Gastrocnemius medialis (tissue), 4 donors: ENCODE measurements at regions not wholly inside any gene's neighbourhood (a gene's known extent, or its start where the extent isn't known, plus 50 kb on each side); places are given as distances from the start of the nearest gene placed in this dataset.

Experiments used
- ATAC-seq, 2 donors: fragments of 150-250 bp; one replicate each; pipeline ENCODE4 v1.9.1; 2016
- DNase-seq, 2 donors: peaks; one replicate each; pipeline ENCODE4 v3.0.0-alpha.2; 2019
- H3K27ac ChIP-seq, 4 donors: fragments of 200-600 bp; sonication (generic); 1 replicate in 1 of 4; 2 replicates in 3 of 4; pipeline ENCODE4 v1.5.1; 2016 to 2018; ENCODE audit warnings: mild to moderate bottlenecking in 2 of 4, moderate library complexity in 1 of 4
- H3K27me3 ChIP-seq, 3 donors: fragments of 200-600 bp; sonication (generic) in 2 of 3; 1 replicate in 1 of 3; 2 replicates in 2 of 3; pipeline versions ENCODE4 v1.5.1 to v1.6.0; 2016 to 2019; ENCODE audit warnings: mild to moderate bottlenecking in 1 of 3, moderate library complexity in 1 of 3
- H3K36me3 ChIP-seq, 2 donors: fragments of 200-600 bp; sonication (generic) in 1 of 2; one replicate each; pipeline ENCODE4 v1.5.1; 2017 to 2018
- H3K4me1 ChIP-seq, 2 donors: fragments of 200-600 bp; sonication (generic) in 1 of 2; one replicate each; pipeline ENCODE4 v1.5.1; 2016 to 2017; ENCODE audit warnings: mild to moderate bottlenecking in 2 of 2
- H3K4me3 ChIP-seq, 4 donors: fragments of 200-600 bp; sonication (generic) in 3 of 4; 1 replicate in 1 of 4; 2 replicates in 3 of 4; pipeline ENCODE4 v1.5.1; 2016 to 2019; ENCODE audit warnings: mild to moderate bottlenecking in 2 of 4
- H3K9me3 ChIP-seq, 3 donors: fragments of 200-600 bp; sonication (generic) in 2 of 3; 1 replicate in 1 of 3; 2 replicates in 2 of 3; pipeline ENCODE4 v1.5.1; 2016 to 2019
- POLR2A ChIP-seq, 2 donors: fragments of 450-650 bp; IDR thresholded peaks; one replicate each; pipeline ENCODE4 v1.6.1; 2017; ENCODE audit warnings: antibody characterized with exemption in 2 of 2, mild to moderate bottlenecking in 2 of 2, moderate library complexity in 2 of 2
- in situ Hi-C, 4 donors: fragments of 200-750 bp; cut with MboI; loops; one replicate each; pipeline versions ENCODE4 v1.15.0 to v1.8.0; 2017; ENCODE audit warnings: low sequenced_read_pairs in 4 of 4
- intact Hi-C: fragments of 100-400 bp; cut with DNase I; formaldehyde crosslinking; loops from one replicate; pipeline ENCODE4 v1.15.1; 2023; ENCODE audit warnings: low total_unique reads
- TF ChIP-seq, protein P1 (sequence below), 5 experiments: fragments of 450-650 bp in 3 of 5; fragments of 200-600 bp in 2 of 5; sonication (generic) in 2 of 5; IDR thresholded peaks in 4 of 5; conservative IDR thresholded peaks in 1 of 5; 1 replicate in 4 of 5; 2 replicates in 1 of 5; pipeline ENCODE4 v1.5.1; 2016 to 2019; ENCODE audit warnings: antibody characterized with exemption in 5 of 5, mild to moderate bottlenecking in 3 of 5, moderate library complexity in 3 of 5

DNA sequence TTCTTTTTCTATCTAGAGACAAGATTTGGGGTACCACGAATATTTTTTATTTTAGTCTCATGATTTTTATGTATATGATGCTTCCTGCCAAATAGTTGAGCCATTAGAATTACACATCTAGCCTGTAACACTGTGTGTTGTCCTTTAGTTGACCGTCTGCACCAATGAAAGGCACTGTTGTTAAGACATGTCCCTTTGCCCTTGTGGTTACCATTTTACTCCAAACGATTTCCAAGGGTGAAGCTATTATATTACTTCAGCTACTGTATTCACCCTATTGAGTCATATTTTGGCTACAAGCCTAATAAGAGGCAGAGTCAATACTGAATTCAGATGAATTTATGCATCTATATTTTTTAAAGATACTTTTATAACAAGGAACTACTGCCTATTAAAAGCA, 207.6 kb downstream of the CETN3 start:
- no peaks in the 10 kb centered on the region for H3K4me1 ChIP-seq
- H3K4me3 ChIP-seq = no peak overlapping the region
- H3K27ac ChIP-seq = no peak overlapping the region
- H3K27me3 ChIP-seq = no peaks in the 10 kb centered on the region
- intact Hi-C loops (no loop called here), in situ Hi-C loops (no loop called here)
- H3K9me3 ChIP-seq = no peaks in the 10 kb centered on the region
- no peaks in the 10 kb centered on the region for H3K36me3 ChIP-seq
- ATAC-seq (no peak), DNase-seq (no peak)
- TF ChIP-seq, protein P1, sequence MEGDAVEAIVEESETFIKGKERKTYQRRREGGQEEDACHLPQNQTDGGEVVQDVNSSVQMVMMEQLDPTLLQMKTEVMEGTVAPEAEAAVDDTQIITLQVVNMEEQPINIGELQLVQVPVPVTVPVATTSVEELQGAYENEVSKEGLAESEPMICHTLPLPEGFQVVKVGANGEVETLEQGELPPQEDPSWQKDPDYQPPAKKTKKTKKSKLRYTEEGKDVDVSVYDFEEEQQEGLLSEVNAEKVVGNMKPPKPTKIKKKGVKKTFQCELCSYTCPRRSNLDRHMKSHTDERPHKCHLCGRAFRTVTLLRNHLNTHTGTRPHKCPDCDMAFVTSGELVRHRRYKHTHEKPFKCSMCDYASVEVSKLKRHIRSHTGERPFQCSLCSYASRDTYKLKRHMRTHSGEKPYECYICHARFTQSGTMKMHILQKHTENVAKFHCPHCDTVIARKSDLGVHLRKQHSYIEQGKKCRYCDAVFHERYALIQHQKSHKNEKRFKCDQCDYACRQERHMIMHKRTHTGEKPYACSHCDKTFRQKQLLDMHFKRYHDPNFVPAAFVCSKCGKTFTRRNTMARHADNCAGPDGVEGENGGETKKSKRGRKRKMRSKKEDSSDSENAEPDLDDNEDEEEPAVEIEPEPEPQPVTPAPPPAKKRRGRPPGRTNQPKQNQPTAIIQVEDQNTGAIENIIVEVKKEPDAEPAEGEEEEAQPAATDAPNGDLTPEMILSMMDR (IDR thresholded peaks at IDR 0.05 in 4 of 5, conservative IDR thresholded peaks at IDR 0.05 in 1 of 5) = no peak
- no peak for TF ChIP-seq POLR2A (IDR thresholded peaks at IDR 0.05)

DNA sequence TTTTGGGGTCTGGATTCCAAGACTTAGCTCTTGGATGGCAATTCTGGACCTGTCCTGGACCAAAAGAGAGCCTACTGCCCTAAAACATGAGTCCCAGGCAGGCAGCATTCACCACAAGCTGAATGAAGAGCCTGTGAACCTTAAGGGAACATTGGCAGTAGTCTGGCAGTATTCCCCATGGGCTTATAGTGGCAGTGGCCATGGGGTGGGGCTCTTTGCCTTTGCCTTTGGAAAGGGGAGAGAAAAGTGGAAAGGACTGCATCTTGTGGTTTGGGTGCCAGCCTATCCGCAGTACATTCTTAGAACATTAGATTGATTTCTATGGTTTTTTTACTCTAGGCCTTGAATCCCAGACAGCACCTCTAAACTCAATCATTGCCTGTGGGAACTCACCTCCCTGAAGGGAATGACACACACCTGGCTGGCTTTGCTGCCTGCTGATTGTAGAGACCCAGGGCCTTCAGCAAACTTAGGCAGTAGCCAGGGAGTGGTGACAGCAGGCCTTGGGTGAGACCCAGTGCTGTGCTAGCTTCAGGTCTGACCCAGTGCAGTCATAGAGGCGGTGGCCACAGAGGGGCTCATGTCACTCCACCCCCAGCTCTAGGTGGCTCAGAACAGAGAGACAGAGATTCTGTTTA, 216.3 kb downstream of the CETN3 start:
- in situ Hi-C loops (no loop called here), intact Hi-C loops (no loop called here)
- DNase-seq (no peak), ATAC-seq (no peak)
- Histone ChIP-seq H3K4me1 (no peaks in the 10 kb centered on the region), H3K9me3 (no peaks in the 10 kb centered on the region), H3K27me3 (no peaks in the 10 kb centered on the region), H3K36me3 (no peaks in the 10 kb centered on the region), H3K27ac (no peak overlapping the region), H3K4me3 (no peak overlapping the region)
- TF ChIP-seq, protein P1 (IDR thresholded peaks at IDR 0.05 in 4 of 5, conservative IDR thresholded peaks at IDR 0.05 in 1 of 5) = no peak
- no peak for TF ChIP-seq POLR2A (IDR thresholded peaks at IDR 0.05)

DNA sequence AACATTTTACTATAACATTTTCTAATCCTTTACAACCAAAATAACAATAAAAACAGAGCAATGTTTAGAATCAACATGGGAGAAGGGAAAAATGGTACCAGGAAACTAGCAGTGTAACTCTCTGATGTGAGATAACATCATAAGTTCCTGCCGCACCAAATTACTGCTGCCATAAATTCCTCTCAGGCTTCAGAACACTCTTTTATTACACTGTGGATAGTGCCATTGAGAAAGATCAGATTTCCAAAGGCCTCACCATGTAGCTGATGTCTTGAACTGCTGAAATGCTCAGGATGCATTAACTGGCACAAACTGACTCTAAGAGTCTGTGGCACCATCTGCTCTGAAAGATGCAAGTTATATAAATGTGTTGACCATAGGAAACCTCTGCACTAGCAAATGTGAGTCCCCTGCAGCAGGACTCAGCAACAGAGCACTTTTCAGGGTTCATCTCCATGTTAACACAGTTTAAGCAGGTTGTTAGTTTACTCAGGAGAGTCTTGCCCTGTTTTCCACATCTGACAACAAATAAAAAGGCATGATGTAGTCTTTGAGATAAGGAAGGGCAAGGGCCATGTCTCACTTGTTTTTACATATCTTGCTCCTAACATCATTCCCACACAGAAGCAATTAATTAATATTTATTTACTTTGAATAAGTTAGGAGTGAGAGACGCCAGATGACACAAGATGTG, 218.1 kb downstream of the CETN3 start:
- no peak overlapping the region for H3K4me3 ChIP-seq
- H3K9me3 ChIP-seq = no peaks in the 10 kb centered on the region
- H3K27ac ChIP-seq = no peak overlapping the region
- TF ChIP-seq, protein P1 (IDR thresholded peaks at IDR 0.05 in 4 of 5, conservative IDR thresholded peaks at IDR 0.05 in 1 of 5) = no peak
- TF ChIP-seq POLR2A (IDR thresholded peaks at IDR 0.05) = no peak
- intact Hi-C loops (no loop called here), in situ Hi-C loops (no loop called here)
- DNase-seq (no peak), ATAC-seq (no peak)
- no peaks in the 10 kb centered on the region for H3K4me1 ChIP-seq
- H3K27me3 ChIP-seq = no peaks in the 10 kb centered on the region
- no peaks in the 10 kb centered on the region for H3K36me3 ChIP-seq

DNA sequence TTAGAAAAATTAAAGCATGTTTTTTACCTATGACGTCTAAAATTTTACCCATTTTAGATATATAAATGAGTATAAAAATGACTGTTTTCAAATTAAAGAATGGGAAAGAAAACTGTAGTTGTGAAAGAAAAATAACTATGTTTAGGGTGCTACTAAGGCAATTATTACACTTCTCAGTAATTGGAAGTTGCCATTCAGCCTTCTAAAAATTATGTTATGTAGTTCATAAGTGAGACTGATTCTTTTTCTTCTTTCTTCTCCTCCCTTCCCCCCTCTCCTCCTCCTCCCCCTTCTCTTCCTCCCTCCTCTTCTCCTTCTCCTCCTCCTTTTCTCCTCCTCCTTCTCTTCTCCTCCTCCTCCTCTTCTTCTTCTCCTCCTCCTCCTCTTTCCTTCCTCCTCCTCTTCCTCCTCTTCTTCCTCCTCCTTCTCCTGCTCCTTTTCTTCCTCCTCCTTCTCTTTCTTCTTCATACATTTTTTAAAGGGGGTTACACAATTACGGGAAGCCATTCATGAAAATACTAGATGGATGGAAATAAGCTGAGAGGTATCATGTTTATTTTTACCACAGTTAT, 223.6 kb downstream of the CETN3 start:
- in situ Hi-C loops (no loop called here), intact Hi-C loops (loop anchor here (10.0 kb wide), 1 partner anchor 1461 kb away; no protein-coding TSS in a partner anchor)
- DNase-seq (no peak), ATAC-seq (no peak)
- Histone ChIP-seq H3K27me3 (no peaks in the 10 kb centered on the region), H3K9me3 (no peaks in the 10 kb centered on the region), H3K36me3 (no peaks in the 10 kb centered on the region), H3K4me3 (no peak overlapping the region), H3K4me1 (no peaks in the 10 kb centered on the region), H3K27ac (no peak overlapping the region)
- TF ChIP-seq POLR2A (IDR thresholded peaks at IDR 0.05) = no peak
- TF ChIP-seq, protein P1 (IDR thresholded peaks at IDR 0.05 in 4 of 5, conservative IDR thresholded peaks at IDR 0.05 in 1 of 5) = no peak
